Fibroblast of villous mesenchyme (primary cell): ENCODE measurements at regions not wholly inside any gene's neighbourhood (a gene's known extent, or its start where the extent isn't known, plus 50 kb on each side); places are given as distances from the start of the nearest gene placed in this dataset.
A peak's percentile ranks its signal among the peaks of the same experiment; 100 is the strongest.
"Not testable (repeated sequence)": the region's sequence is repeated elsewhere in the genome, so short reads cannot be mapped to it uniquely, and the experiment has no call there.

Experiments
- DNase-seq: peaks from one replicate; pipeline ENCODE4 v3.0.0-alpha.2; 2010; ENCODE audit warnings: low read depth
- H3K4me3 ChIP-seq: 2 replicates; pipeline ENCODE4 v1.5.1; 2011; ENCODE audit warnings: low read depth, mild to moderate bottlenecking, low read length
- CTCF ChIP-seq: IDR thresholded peaks from 2 replicates; pipeline ENCODE4 v1.5.1; 2012; ENCODE audit warnings: low read depth, mild to moderate bottlenecking, low read length; ENCODE audit not compliant: insufficient read depth

GRCh38 chrX:94830717-94831116 is 1156.7 kb downstream of the FAM133A start:
- no peak overlapping the region for H3K4me3 ChIP-seq
- TF ChIP-seq CTCF, result no peak
- DNase-seq, result no peak

- peak; percentile 1 for DNase-seq
- TF ChIP-seq CTCF, result peak; percentile 27
- no peak overlapping the region for H3K4me3 ChIP-seq
Measured at GRCh38 chrX:94831364-94831763, 1157.4 kb downstream of the FAM133A start.

- no peak for DNase-seq
- TF ChIP-seq CTCF, result no peak
- no peak overlapping the region for H3K4me3 ChIP-seq
Measured at GRCh38 chrX:94834226-94834625, 1160.2 kb downstream of the FAM133A start.

- no peak overlapping the region for H3K4me3 ChIP-seq
Measured at GRCh38 chrX:94850811-94851210, 1176.8 kb downstream of the FAM133A start.

DNA sequence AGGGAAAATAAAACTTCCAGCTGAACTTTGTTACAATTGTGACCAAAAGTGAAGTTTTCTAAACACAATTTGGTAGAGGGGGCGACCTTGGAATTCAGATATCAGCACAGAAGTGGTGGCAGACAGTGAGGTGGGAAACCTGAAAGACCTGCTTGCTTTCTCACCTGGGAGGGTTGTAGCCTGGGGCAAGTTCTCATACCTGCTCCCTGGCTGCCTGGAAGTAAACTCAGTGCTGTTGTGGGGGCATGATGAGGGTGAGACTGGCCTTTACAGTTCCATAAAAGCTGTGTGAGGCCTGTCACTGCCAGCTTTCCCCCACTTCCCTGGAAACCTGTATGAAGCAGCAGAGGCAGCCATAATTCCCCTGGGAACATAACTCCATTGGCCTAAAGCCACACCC is 1180.2 kb downstream of the FAM133A start:
- H3K4me3 ChIP-seq, result no peak overlapping the region
- no peak for TF ChIP-seq CTCF
- no peak for DNase-seq

More at GRCh38 chrX:94850811-94851210, 1176.8 kb downstream of the FAM133A start:
- no peak for DNase-seq
- no peak for TF ChIP-seq CTCF

DNA sequence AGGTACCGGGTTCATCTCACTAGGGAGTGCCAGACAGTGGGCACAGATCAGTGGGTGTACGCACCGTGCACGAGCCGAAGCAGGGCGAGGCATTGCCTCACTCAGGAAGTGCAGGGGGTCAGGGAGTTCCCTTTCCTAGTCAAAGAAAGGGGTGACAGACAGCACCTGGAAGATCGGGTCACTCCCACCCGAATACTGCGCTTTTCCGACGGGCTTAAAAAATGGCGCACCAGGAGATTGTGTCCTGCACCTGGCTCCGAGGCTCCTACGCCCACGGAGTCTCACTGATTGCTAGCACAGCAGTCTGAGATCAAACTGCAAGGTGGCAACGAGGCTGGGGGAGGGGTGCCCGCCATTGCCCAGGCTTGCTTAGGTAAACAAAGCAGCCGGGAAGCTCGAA is 1188.5 kb downstream of the FAM133A start:
- not testable (repeated sequence) for DNase-seq, H3K4me3 ChIP-seq

GRCh38 chrX:94871640-94872039 is 1197.6 kb downstream of the FAM133A start:
- H3K4me3 ChIP-seq, result no peak overlapping the region
- no peak for DNase-seq
- TF ChIP-seq CTCF, result no peak
